GM18507 (cell line): ENCODE measurements at regions not wholly inside any gene's neighbourhood (a gene's known extent, or its start where the extent isn't known, plus 50 kb on each side); places are given as distances from the start of the nearest gene placed in this dataset.
"Not testable (repeated sequence)": the region's sequence is repeated elsewhere in the genome, so short reads cannot be mapped to it uniquely, and the experiment has no call there.

Source experiments
- DNase-seq: peaks from one replicate; pipeline ENCODE4 v3.0.0; 2011; ENCODE audit warnings: low read depth; ENCODE audit not compliant: insufficient read length; ENCODE audit errors: extremely low spot score
- FAIRE-seq: peaks from 2 replicates; lab custom pipeline; 2011; peaks lifted over from hg19 to GRCh38; lab: Jason Lieb, UNC

DNA sequence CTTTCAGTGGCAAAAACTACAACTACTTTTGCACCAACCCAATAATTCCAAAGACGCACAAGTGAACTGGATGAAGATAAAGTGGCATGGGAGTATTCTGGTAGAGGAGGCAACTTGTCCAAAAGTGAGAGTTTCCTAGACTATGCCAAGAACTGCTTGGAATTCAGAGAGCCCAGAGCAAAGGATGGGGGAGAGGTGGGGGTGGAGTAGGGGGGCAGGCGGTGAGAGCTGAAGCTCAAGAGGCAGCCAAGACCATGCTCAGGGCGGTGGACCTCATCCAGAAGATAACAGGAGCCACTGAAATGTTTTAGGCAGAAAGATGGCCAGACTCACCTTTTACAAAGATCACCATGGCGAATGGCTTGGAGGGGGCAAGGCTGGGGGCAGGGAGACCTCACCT is 242.5 kb downstream of the SEC61B start:
- no peak for DNase-seq
- no peak for FAIRE-seq

DNA sequence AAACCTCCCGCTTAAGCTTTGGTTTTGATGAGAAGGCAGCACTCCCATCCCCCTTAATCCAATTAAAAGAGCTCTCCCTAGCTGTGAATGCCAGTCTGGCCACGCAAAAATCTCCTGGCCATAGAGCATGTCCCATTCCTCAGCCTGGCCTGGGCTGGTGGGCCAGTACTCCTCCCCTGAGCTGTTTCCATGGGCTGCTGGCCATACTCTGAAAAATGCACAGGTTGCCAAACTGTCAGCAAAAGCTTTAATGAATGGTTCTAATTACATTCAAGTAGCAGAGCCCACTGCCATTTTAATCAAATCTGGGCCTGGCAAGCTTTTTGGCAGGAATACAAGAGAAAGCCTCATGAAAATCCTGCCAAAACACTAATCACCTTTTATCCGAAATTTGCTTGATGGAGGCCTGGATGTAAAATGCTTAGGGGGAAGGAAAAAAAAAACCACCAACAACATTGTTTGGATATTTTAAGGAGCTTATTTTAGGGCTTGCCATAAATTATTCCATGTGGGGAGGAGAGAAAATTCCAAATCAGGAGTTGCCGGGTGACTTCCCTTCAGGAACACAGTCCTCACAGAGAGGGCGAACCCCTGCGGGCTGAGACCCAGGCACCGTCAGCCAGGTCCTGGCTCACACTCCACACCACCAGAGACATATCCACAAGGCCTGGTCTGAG is 243.3 kb downstream of the SEC61B start:
- DNase-seq (no peak), FAIRE-seq (no peak)

DNA sequence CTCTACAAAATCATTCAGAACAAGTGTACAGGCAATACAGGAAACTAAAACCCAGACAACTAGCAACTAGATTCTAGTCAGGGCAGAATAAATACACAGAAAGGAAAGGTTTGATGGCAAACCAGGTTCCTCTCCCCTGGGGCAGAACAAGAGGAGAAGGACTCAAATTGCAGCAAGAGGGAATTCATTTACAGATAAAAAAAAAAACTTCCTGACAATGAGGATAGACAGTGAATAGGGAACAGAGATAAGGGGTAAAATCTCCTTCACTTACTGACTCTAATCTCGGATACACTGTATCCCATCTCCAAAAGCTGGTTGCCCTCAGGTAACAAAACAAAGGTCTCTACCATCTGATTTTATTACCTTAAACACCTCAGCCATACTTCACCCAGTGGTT is 244.0 kb downstream of the SEC61B start:
- FAIRE-seq (no peak), DNase-seq (no peak)

DNA sequence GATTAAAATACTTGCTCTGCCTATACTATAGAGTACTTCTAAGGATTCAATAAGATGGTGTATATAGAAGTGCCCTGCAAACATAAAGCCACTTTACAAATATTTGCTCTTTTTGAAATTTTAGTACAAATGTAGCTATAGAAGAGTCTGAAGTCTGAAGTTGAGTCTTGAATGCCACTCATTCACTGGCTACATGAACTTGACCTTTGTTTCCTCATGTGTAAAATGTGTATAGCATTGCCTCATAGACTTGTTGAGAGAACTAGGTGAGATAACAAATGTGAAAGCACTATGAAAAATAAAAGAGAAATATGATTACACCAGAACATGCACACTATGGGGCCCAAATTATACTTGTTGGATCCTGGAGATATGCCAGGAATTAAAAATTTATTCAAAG is 244.7 kb downstream of the SEC61B start:
- FAIRE-seq = no peak
- DNase-seq = no peak

DNA sequence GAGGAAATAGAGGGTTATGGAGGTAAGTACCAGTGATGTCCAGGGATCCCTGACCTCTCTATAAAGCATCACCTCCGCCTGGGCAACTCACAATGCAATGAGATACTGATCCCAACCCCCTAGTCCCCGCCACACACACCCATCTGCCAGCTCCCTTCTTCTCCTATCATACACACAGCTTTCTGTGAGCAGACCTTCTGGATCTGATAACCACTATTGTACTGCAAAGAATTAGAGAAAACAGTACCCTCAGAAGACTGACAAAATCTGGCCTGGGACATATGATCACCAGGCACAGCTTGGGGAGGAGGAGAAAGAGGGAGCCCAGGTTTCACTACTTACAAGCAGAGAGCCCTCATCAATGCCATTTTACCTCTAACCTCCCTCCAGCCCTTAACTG is 249.0 kb downstream of the SEC61B start:
- DNase-seq = no peak

DNA sequence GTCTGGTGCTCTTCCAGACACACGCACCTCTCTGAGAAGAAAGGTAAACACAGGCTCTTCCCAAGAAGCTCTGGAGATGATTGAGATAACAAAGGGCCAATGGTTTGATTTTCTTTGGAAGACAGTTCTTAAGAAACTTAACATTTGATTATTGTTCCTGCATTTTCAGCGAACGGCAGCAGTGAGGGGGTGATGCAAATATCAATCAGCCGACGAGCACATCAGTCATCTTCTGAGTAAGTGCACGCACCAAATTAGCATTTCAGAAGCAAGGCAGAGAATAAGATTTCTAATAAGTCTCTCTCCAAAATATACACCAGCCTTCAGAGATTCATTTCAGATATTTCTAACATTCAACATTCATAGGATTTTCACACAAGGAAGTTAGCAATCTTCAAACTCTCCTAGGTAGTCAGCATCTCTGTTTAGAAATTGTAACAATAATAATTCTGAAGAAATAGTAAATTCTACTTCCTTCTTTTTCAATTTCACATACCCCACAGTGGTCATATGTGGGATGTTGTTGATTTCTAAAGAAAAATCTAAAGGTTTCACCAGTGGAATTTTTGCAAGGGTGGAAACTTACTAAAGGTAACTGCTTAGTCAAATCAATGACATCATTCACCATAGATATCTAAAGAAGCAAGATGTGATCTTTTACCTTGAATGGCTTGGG is 250.3 kb downstream of the SEC61B start:
- no peak for DNase-seq
- FAIRE-seq = no peak

More for the DNA sequence above, 249.0 kb downstream of the SEC61B start:
- no peak for FAIRE-seq

DNA sequence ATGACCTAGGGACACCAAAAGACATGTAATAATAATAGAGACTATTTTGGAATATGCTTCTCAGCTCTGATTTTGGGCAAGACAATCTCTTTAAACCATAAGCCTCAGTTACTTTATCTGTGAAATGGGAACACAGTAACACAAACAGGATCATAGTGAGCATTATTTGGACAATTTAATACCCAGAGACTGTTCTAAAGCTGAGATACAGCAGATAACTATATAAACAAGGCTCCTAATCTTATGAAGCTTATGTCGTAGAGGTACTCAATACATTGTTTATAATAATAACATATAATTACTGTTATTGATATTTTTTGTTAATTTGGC is 250.8 kb downstream of the SEC61B start:
- no peak for FAIRE-seq

DNA sequence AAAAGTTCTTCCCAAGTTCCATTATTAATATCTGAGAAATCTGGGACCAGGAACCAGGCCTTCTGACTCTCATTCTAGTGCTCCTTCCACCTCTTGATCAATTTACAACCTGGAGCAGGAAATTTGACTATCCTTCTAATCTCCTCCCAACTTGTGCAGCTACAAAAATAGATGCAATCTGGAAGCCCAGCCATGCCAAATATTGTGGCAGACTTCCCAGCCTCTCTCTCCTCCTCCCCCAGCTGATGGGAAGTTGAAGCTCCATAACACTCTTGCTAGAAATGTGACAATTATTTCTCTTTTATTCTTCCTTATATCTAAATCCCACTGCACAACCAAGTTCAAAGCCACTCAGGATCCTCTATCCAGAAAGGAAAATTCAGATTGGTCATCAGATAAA is 252.1 kb downstream of the SEC61B start:
- DNase-seq = no peak
- FAIRE-seq = no peak

More for the DNA sequence above, 250.8 kb downstream of the SEC61B start:
- DNase-seq = no peak

DNA sequence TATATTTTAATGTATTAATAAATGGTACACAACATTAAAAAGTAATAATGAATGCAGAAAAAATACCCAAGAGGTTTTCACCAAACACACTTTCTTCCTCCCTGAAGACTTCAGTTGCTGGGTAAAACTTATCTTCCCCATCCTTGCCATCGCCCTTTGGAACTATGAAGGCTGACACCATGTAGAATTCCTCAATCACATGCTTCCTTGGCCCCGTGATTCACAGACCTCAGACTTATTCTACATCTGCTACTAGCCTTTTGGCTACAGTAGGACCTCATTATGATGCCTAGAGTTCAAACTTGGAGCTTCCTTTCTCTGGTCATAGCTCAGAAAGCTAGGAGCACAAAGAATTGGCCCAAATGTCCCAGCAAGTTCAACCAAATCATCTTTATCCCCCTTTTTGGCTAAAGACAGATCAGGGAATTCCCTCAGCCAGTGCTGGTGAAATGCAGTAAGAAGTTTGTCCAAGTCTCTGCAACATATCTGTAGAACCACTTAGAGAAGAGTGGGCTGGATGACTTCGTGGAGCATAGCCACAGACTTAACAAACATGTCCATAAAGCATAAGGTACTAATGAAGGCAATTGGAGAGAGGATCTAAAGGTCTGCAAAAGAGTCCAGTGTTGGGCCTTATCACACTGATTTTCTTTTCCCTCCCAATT is 253.5 kb downstream of the SEC61B start:
- FAIRE-seq (no peak), DNase-seq (no peak)

DNA sequence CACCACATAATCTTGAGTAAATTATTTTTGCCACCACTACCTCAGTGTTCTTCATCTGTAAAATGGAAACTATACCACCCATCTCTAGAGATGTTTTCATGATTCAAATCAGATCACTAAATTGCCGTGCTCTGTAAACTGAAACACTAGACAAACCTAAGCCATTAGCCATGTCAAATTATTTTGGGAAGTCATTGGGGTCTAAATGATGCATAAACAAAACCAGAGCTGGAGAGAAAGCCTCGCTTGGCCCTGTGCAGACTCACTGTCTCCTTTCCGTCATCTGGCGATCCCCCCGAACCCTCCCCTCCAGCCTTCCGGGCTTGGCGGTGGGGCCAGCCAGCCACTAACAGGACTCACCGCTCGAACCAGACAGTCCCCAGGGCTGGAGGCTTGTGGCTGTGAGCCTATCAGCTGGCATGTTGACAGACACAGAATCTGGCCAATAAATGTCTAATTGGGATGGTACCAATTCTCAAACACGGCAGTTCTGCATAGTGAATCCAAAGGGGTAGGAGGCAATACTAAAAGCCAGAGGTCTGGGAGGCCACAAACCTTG is 256.5 kb downstream of the SEC61B start:
- FAIRE-seq (no peak), DNase-seq (no peak)

DNA sequence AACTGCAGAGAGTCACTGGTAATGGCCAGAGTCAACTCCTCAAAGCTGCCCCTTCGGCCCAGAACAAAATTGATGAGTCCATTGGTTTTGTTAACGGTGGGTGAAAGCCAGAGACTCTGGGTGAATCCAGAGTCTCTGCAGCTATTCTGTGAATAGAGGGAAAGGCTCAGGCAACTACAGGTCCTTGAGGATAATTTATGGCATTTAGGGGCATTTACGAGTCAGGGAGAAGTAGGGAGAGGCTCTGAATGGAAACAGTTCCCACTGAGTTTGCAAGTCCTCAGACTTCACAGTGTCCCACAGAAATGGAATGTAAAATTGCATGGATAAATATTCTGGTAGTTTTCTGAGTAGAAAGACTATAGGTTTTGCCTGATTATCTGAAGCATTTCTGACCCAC is 257.8 kb downstream of the SEC61B start:
- no peak for FAIRE-seq
- no peak for DNase-seq

DNA sequence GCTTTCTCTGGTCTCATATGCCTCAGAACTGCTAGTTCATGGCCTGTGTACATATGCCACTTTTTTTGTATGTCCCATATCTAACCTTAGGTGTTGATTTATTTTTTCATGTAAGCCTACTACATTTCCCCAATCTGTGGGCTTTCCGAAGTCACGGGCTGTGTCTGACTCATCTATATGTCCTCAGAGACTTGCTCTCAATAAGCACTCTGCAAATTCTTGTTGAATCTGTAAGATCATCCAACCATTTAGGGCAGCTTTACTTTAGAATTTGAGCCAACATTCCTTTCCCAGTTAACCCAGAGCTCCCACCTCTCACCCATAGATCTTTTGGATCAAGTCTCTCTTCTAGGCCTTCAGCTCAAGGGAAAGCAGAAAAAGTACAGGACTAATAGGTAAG is 263.4 kb downstream of the SEC61B start:
- no peak for FAIRE-seq
- DNase-seq = no peak

DNA sequence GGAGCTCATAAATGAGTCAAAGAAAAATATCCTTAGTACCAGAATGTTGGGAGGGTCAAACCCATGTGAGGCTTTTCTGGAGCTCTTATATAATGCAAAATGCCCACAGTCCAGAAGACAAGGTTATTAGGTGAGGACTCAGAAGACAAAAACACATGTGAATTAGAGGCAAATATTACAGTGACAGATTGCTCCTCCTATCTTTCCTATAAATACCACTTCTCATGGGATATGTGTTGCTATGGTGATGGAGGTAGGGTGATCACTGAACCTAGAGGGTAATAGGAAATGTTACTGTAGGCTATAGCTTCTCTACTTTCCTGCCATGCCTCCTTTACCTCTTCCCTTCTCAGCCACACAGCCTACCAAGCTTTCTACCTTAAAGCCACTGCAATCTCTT is 264.6 kb downstream of the SEC61B start:
- FAIRE-seq = no peak
- DNase-seq = no peak

DNA sequence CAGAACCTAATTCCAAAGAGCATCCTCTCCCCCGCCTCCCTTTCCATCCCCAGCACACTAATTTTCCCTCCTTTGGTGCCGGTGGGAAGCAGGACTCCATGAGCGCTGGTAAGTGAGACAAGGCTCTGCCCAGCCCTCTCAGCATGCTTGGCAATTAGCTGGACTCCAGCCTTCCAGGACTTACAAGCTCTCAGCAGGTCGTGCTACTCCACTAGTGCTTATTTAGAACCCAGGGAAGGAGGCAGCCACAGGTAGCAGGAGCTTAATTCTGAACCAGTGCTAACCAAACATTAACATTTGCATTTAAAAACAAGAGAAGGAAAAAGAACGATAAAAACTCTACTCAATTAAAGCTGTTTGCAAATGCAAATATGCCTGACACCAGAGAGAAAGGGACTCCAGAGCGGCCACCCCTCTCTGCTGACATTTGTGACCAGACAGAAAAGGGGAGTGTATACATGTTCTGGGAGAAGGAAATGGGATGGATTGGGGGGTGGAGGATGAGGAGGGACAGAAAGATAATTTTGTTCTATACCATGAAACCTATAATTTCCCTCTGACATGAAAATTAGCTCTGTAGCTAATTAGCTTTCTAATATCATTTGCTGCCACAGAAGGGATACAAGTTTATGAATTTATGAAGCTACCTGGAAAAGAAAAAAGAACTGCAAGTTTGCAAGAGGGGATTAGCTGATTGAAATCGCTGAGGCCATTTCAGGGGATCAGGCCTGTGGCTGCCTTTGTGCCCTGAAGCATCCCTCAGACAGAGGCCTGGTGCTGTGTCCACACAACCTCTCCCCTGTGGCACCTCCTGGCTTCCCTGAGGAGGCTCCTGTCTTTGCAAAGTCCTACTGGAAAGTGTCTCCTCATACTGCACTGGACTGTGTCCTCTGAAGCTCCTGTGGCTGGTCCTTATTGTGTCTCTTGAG is 266.3 kb downstream of the SEC61B start:
- FAIRE-seq = no peak
- no peak for DNase-seq

DNA sequence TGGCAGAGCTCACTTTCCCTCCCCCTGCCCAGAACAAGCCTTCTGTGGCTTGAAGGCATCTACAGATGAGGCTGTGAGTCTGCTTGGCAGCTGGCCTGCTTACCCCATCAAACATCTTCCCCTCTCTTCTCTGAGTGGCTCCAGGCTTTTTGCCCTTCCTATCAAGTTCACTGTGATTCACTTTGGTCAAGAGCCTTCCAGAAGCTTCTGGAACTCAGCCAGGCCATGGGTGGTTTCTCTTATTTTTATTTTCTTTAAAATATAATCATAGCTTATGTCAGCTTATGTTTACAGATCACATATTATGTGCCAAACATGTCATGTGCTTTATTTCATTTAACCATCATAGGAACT is 267.0 kb downstream of the SEC61B start:
- no peak for FAIRE-seq
- DNase-seq = no peak

DNA sequence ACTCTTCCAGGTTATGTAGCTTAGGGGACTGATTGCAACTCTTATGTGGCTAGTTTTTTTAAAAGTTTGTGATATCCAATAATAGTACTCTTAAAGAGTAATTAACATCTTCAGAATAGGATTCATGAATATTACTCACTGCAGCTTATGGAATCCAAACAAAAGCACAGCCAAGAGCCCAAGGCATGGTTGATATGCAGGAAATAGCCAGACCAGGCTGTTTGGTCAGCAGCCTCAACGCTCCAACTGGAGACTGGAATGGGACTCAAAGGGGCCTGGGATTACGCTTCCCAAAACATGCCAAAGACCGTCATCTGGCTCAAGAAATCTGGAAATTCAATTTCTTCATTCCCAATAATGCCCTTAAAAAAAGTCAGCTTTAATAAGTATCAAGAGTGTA is 268.6 kb downstream of the SEC61B start:
- FAIRE-seq (no peak), DNase-seq (no peak)

DNA sequence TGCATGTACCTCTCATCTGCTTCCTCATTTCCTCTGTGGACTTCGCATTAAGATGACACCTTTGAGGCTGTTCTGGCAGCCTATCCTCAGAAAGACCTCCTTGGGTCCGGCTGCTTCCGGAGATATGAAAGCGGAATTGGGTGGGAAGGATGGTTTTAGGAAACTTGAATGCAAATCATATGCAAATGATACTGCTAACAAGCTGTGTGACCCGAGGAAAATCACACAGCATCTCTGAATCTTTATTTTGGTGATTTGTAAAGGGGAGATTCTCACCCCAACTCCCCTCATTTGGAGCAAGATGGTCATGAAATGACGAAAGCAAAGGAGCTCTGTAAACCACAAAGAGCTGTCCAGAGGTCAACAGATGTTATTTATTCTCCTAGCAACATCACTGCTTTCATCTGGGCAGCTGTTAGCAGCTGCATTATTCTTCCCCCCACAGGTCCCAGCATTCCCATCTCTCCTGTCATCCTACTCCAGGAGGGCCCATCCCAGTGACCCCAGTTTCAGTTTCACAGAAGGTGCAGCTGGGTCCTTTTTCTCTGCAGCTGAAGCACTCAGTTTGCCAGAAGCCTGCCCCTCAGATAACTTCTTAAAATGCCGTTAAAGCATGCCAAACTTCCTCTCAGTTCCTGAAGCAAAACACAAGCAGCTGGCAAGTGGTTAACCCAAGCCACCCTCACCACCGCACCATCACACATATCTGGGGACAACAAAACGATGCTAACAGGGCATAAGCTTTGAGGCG is 269.5 kb downstream of the SEC61B start:
- no peak for DNase-seq
- FAIRE-seq = peak; percentile 49

DNA sequence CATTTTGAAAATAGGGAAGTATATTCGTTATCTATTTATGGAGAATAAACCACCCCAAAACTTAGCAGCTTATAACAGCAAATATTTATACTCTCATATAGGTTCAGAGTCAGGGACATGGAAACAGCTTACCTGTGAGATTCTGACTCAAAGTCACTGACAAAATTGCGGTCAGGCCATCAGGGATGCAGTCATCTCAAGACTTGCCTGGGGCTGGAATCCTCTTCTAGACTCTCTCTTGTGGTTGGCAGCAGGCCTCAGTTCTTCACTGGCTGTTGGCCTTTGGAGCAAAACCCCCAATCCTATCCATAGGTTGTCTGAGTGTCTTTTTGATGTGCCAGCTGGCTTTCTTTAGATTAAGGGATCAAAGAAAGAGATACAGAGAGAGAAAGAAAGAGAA is 275.6 kb downstream of the SEC61B start:
- FAIRE-seq (no peak), DNase-seq (no peak)

DNA sequence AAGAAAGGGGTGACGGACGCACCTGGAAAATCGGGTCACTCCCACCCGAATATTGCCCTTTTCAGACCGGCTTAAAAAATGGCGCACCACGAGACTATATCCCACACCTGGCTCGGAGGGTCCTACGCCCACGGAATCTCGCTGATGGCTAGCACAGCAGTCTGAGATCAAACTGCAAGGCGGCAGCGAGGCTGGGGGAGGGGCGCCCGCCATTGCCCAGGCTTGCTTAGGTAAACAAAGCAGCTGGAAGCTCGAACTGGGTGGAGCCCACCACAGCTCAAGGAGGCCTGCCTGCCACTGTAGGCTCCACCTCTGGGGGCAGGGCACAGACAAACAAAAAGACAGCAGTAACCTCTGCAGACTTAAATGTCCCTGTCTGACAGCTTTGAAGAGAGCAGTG is 276.9 kb downstream of the SEC61B start:
- DNase-seq, FAIRE-seq: not testable (repeated sequence)
